Loucy (cell line): ENCODE measurements at regions not wholly inside any gene's neighbourhood (a gene's known extent, or its start where the extent isn't known, plus 50 kb on each side); places are given as distances from the start of the nearest gene placed in this dataset.
"Not testable (repeated sequence)": the region's sequence is repeated elsewhere in the genome, so short reads cannot be mapped to it uniquely, and the experiment has no call there.

Source experiments
- H2AFZ ChIP-seq: fragments of 200-600 bp; sonication (generic); 2 replicates; pipeline ENCODE4 v1.6.0; 2016; ENCODE audit warnings: antibody characterized with exemption, mild to moderate bottlenecking, low read length, moderate library complexity
- H3F3A ChIP-seq: fragments of 200-600 bp; 2 replicates; pipeline ENCODE4 v1.6.0; 2016; ENCODE audit warnings: antibody characterized with exemption, low read depth, mild to moderate bottlenecking
- H3K27me3 ChIP-seq: fragments of 200-600 bp; sonication (generic); 2 replicates; pipeline ENCODE4 v1.6.1; 2014; ENCODE audit warnings: low read length, mild to moderate bottlenecking; ENCODE audit not compliant: insufficient read depth, poor library complexity, severe bottlenecking
- H3K36me3 ChIP-seq: fragments of 200-600 bp; sonication (generic); 2 replicates; pipeline ENCODE4 v1.6.1; 2016; ENCODE audit warnings: low read length; ENCODE audit not compliant: insufficient read depth
- H3K4me1 ChIP-seq: fragments of 200-600 bp; sonication (generic); 2 replicates; pipeline ENCODE4 v1.5.1; 2014; ENCODE audit warnings: low read length, mild to moderate bottlenecking; ENCODE audit not compliant: insufficient read depth, poor library complexity, severe bottlenecking
- H3K4me2 ChIP-seq: fragments of 200-600 bp; sonication (generic); 2 replicates; pipeline ENCODE4 v1.6.0; 2014; ENCODE audit warnings: antibody characterized with exemption, low read length, low read depth, mild to moderate bottlenecking; ENCODE audit not compliant: poor library complexity, severe bottlenecking
- H3K4me3 ChIP-seq: fragments of 200-600 bp; sonication (generic); 2 replicates; pipeline ENCODE4 v1.5.1; 2014; ENCODE audit warnings: low read length, mild to moderate bottlenecking, mixed read lengths; ENCODE audit not compliant: poor library complexity, severe bottlenecking
- H3K79me2 ChIP-seq: fragments of 200-600 bp; sonication (generic); 2 replicates; pipeline ENCODE4 v1.6.1; 2014; ENCODE audit warnings: low read length; ENCODE audit not compliant: insufficient read depth
- H3K9ac ChIP-seq: fragments of 200-600 bp; sonication (generic); 2 replicates; pipeline ENCODE4 v1.6.0; 2014; ENCODE audit warnings: mild to moderate bottlenecking, low read depth, low read length, moderate library complexity; ENCODE audit not compliant: poor library complexity, severe bottlenecking
- H3K9me2 ChIP-seq: fragments of 200-600 bp; sonication (generic); replicated peaks from 2 replicates; pipeline ENCODE4 v1.6.1; 2016; ENCODE audit warnings: low read depth, low read length, mixed read lengths
- H3K9me3 ChIP-seq: fragments of 200-600 bp; sonication (generic); 2 replicates; pipeline ENCODE4 v1.6.1; 2014; ENCODE audit warnings: mild to moderate bottlenecking, antibody characterized with exemption, low read length, low read depth; ENCODE audit not compliant: insufficient read depth
- H4K20me1 ChIP-seq: fragments of 200-600 bp; sonication (generic); 2 replicates; pipeline ENCODE4 v1.6.0; 2014; ENCODE audit warnings: antibody characterized with exemption, low read length, mild to moderate bottlenecking; ENCODE audit not compliant: insufficient read depth, poor library complexity, severe bottlenecking
- EZH2phosphoT487 ChIP-seq: fragments of 200-600 bp; IDR thresholded peaks from 2 replicates; pipeline ENCODE4 v1.6.1; 2018; ENCODE audit warnings: antibody characterized with exemption, mild to moderate bottlenecking, moderate library complexity, borderline replicate concordance
- TF ChIP-seq, protein P1 (sequence below): fragments of 200-600 bp; sonication (generic); conservative IDR thresholded peaks from 2 replicates; pipeline ENCODE4 v1.5.1; 2014; ENCODE audit warnings: mild to moderate bottlenecking, antibody characterized with exemption, low read length

DNA sequence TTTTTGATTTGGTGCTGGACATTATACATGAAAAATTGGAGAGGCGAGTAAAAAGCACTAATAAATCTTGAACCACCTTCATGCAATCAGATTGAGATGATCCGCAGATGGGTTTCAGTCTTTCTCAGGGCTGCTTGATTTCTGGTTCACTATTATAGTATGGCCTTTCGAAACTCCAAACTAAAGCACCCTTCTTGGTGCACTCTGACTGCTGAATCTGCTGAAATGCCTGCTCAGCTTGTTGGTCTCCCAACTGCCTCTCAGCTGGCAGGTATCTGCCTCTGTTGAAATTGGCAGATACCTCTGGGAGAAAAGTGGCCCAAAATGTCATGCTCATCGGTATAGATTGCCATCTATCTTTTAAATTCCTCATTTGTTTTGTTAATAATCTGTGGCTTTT, 102.5 kb upstream of the WIPF3 start:
- H3K9me2 ChIP-seq, H3K4me2 ChIP-seq, H4K20me1 ChIP-seq, H2AFZ ChIP-seq, H3K9me3 ChIP-seq, H3K27me3 ChIP-seq, H3K36me3 ChIP-seq, H3K79me2 ChIP-seq, H3F3A ChIP-seq, H3K4me1 ChIP-seq, H3K9ac ChIP-seq, H3K4me3 ChIP-seq: not testable (repeated sequence)

DNA sequence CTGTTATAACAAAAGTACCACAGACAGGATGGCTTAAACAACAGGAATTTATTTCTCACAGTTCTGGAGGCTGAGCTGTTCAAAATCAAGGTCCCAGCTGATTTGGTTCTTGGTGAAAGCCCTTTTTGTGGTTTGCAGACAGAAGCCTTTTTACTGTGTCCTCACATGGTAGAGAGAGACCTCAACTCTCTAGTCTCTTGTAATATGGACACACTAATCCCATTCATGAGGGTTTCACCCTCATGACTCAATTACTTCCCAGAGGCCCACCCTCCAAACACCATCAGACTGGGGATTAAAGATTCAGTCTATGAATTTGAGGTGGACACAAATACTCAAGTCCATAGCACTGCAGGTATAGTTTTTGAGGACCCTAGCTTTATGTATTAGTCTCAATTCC, 97.3 kb upstream of the WIPF3 start:
- not testable (repeated sequence) for H3F3A ChIP-seq, H3K79me2 ChIP-seq, H3K4me2 ChIP-seq

DNA sequence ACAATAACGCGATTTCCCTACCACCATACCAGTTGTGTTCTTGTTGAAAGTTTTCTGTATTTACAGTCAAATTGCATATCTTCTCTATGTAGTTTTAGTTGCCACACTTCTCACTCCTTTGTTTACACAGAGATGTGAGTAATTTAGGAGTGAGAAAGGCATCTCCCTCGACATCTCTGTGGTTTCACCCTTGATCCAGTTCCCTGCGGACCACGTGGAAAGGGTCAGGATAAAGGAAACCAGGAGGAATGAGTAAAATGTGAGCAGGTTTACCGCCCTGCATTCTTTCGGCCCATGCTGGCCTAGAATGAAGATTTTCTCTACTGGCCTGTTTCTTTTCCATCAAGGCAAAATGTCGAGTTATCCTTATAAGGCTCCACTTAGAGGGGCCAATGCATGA, 83.2 kb upstream of the WIPF3 start:
- not testable (repeated sequence) for H3K4me1 ChIP-seq, H3K9me3 ChIP-seq, H3K27me3 ChIP-seq, H3K9me2 ChIP-seq, H3K9ac ChIP-seq, H3K36me3 ChIP-seq, H3K4me2 ChIP-seq, H3K4me3 ChIP-seq, H3F3A ChIP-seq, H3K79me2 ChIP-seq, H2AFZ ChIP-seq, H4K20me1 ChIP-seq

More for the DNA sequence above, 97.3 kb upstream of the WIPF3 start:
- H4K20me1 ChIP-seq, H3K36me3 ChIP-seq, H3K4me3 ChIP-seq, H3K4me1 ChIP-seq, H3K27me3 ChIP-seq, H2AFZ ChIP-seq, H3K9ac ChIP-seq, H3K9me3 ChIP-seq, H3K9me2 ChIP-seq: not testable (repeated sequence)

DNA sequence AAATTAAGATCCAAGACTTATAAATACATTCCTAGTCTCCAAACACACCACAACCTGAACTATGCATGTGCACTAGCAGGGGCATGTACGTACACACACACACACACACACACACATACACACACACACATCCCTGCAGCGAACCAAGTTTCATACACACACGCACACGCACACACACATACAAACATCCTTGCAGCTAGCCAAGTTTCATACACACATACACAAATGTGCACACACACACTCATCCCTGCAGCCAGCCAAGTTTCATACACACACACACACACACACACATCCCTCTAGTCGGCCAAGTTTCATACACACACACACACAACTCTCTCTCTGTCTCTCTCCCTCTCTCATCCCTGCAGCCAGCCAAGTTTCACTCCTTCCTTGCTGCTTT, 82.7 kb upstream of the WIPF3 start:
- Histone ChIP-seq H3K4me3 (no peak overlapping the region), H3K9me3 (no peaks in the 10 kb centered on the region), H2AFZ (no peak overlapping the region), H3K36me3 (no peaks in the 10 kb centered on the region), H3K79me2 (no peaks in the 10 kb centered on the region), H3F3A (no peaks in the 10 kb centered on the region), H3K27me3 (no peaks in the 10 kb centered on the region), H3K9me2 (no peaks in the 10 kb centered on the region), H4K20me1 (no peaks in the 10 kb centered on the region), H3K4me2 (no peak overlapping the region), H3K4me1 (peaks cover 7% of the 10 kb centered on the region), H3K9ac (no peak overlapping the region)
- TF ChIP-seq EZH2phosphoT487: no peak
- TF ChIP-seq, protein P1, sequence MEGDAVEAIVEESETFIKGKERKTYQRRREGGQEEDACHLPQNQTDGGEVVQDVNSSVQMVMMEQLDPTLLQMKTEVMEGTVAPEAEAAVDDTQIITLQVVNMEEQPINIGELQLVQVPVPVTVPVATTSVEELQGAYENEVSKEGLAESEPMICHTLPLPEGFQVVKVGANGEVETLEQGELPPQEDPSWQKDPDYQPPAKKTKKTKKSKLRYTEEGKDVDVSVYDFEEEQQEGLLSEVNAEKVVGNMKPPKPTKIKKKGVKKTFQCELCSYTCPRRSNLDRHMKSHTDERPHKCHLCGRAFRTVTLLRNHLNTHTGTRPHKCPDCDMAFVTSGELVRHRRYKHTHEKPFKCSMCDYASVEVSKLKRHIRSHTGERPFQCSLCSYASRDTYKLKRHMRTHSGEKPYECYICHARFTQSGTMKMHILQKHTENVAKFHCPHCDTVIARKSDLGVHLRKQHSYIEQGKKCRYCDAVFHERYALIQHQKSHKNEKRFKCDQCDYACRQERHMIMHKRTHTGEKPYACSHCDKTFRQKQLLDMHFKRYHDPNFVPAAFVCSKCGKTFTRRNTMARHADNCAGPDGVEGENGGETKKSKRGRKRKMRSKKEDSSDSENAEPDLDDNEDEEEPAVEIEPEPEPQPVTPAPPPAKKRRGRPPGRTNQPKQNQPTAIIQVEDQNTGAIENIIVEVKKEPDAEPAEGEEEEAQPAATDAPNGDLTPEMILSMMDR: no peak

DNA sequence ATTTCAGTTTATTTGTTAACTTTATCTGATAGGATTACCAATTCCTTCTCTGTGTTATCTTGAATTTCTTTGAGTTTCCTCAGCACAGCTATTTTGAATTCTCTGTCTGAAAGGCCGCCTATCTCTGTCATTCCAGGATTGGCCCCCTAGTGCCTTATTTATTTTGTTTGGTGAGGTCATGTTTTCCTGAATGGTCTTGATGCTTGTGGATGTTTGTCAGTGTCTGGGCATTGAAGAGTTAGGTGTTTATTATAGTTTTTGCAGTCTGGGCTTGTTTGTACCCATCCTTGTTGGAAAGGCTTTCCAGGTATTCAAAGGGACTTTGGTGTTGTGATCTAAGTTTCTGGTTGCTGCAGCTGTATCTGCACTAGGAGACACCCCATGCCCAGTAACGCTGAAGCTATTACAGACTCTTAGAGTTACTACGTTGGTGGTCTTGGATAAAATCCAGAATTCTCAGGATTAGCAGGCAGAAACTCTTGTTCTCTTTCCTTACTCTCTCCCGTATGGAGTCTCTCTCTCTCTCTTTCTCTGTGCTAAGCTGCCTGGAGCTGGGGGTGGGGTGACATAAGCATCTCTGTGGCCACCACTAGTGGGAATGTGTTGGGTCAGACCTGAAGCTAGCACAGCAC, 76.7 kb upstream of the WIPF3 start:
- not testable (repeated sequence) for H3K79me2 ChIP-seq, H3K9me3 ChIP-seq, H4K20me1 ChIP-seq, H3F3A ChIP-seq, H3K4me2 ChIP-seq, H3K9me2 ChIP-seq, H2AFZ ChIP-seq, H3K9ac ChIP-seq, H3K27me3 ChIP-seq, H3K36me3 ChIP-seq, H3K4me1 ChIP-seq, H3K4me3 ChIP-seq
